ENCODE measurements at regions not wholly inside any gene's neighbourhood (a gene's known extent, or its start where the extent isn't known, plus 50 kb on each side); places are given as distances from the start of the nearest gene placed in this dataset.

GRCh38 chr1:65054481-65054880 lies 88.1 kb upstream of the JAK1 start:
- TF ChIP-seq, protein P1, sequence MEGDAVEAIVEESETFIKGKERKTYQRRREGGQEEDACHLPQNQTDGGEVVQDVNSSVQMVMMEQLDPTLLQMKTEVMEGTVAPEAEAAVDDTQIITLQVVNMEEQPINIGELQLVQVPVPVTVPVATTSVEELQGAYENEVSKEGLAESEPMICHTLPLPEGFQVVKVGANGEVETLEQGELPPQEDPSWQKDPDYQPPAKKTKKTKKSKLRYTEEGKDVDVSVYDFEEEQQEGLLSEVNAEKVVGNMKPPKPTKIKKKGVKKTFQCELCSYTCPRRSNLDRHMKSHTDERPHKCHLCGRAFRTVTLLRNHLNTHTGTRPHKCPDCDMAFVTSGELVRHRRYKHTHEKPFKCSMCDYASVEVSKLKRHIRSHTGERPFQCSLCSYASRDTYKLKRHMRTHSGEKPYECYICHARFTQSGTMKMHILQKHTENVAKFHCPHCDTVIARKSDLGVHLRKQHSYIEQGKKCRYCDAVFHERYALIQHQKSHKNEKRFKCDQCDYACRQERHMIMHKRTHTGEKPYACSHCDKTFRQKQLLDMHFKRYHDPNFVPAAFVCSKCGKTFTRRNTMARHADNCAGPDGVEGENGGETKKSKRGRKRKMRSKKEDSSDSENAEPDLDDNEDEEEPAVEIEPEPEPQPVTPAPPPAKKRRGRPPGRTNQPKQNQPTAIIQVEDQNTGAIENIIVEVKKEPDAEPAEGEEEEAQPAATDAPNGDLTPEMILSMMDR (conservative IDR thresholded peaks at IDR 0.05; ENCODE audit: low read depth, low read length): no peak
- TF ChIP-seq EZH2 (IDR thresholded peaks at IDR 0.05; ENCODE audit: low read length, unreplicated experiment): no peak

Data from PC-3 (cell line).